ENCODE measurements at regions not wholly inside any gene's neighbourhood (a gene's known extent, or its start where the extent isn't known, plus 50 kb on each side); places are given as distances from the start of the nearest gene placed in this dataset.

- Histone ChIP-seq H3K27me3 (no peaks in the 10 kb centered on the region), H3K36me3 (no peaks in the 10 kb centered on the region), H3K9me3 (no peaks in the 10 kb centered on the region), H3K4me3 (no peak overlapping the region), H3K27ac (no peak overlapping the region), H3K4me1 (no peaks in the 10 kb centered on the region)
- TF ChIP-seq CTCF (IDR thresholded peaks at IDR 0.05): no peak
- 92 to 95% methylated on average over 1 of the region's 1 CpG for WGBS, 2 donors
- intact Hi-C loops (cut with DNase I): no loop called here
- ATAC-seq (no peak), DNase-seq (no peak)
Measured at GRCh38 chr3:98966434-98966833, 64.9 kb upstream of the DCBLD2 start.

- intact Hi-C loops (cut with DNase I): no loop called here
- Histone ChIP-seq H3K27ac (no peak overlapping the region), H3K27me3 (no peaks in the 10 kb centered on the region), H3K36me3 (no peaks in the 10 kb centered on the region), H3K4me1 (no peaks in the 10 kb centered on the region), H3K9me3 (no peaks in the 10 kb centered on the region), H3K4me3 (no peak overlapping the region)
- ATAC-seq: no peak
- TF ChIP-seq CTCF (IDR thresholded peaks at IDR 0.05): no peak
- no peak for DNase-seq
- whole genome bisulfite sequencing, 2 donors: 55 to 71% methylated on average over 2 of the region's 2 CpGs
Measured at GRCh38 chr3:98964784-98965183, 63.3 kb upstream of the DCBLD2 start.

GRCh38 chr3:98963546-98963945, 62.1 kb upstream of the DCBLD2 start:
- intact Hi-C loops (cut with DNase I): no loop called here
- 87 to 90% methylated on average over 2 of the region's 2 CpGs for WGBS, 2 donors

GRCh38 chr3:98962951-98963350, 61.5 kb upstream of the DCBLD2 start:
- no peaks in the 10 kb centered on the region for H3K27me3 ChIP-seq
- H3K36me3 ChIP-seq: no peaks in the 10 kb centered on the region
- DNase-seq: no peak
- H3K4me1 ChIP-seq: no peaks in the 10 kb centered on the region
- H3K27ac ChIP-seq: no peak overlapping the region
- no peak for ATAC-seq
- no peak overlapping the region for H3K4me3 ChIP-seq
- TF ChIP-seq CTCF (IDR thresholded peaks at IDR 0.05): no peak
- intact Hi-C loops (cut with DNase I): no loop called here
- no peaks in the 10 kb centered on the region for H3K9me3 ChIP-seq

More at GRCh38 chr3:98963546-98963945, 62.1 kb upstream of the DCBLD2 start:
- ATAC-seq: no peak
- TF ChIP-seq CTCF (IDR thresholded peaks at IDR 0.05): no peak
- H3K9me3 ChIP-seq: no peaks in the 10 kb centered on the region
- no peaks in the 10 kb centered on the region for H3K4me1 ChIP-seq
- no peaks in the 10 kb centered on the region for H3K36me3 ChIP-seq
- H3K4me3 ChIP-seq: no peak overlapping the region
- no peaks in the 10 kb centered on the region for H3K27me3 ChIP-seq
- no peak overlapping the region for H3K27ac ChIP-seq
- DNase-seq: no peak

All from heart right ventricle (tissue), 16 donors.